Sigmoid colon (tissue), 4 donors: ENCODE measurements at regions not wholly inside any gene's neighbourhood (a gene's known extent, or its start where the extent isn't known, plus 50 kb on each side); places are given as distances from the start of the nearest gene placed in this dataset.

ENCODE experiments used
- EP300 ChIP-seq, 4 donors: sonication (generic); formaldehyde crosslinking; IDR thresholded peaks; one replicate each; pipeline ENCODE4 v1.6.1; 2017; ENCODE audit warnings: antibody characterized with exemption in 4 of 4
- POLR2A ChIP-seq, 2 donors: fragments of 450-650 bp; IDR thresholded peaks; one replicate each; pipeline ENCODE4 v1.6.1; 2016; ENCODE audit warnings: antibody characterized with exemption in 2 of 2, mild to moderate bottlenecking in 2 of 2, moderate library complexity in 2 of 2
- POLR2AphosphoS5 ChIP-seq, 4 donors: sonication (generic); formaldehyde crosslinking; IDR thresholded peaks; one replicate each; pipeline ENCODE4 v1.6.1; 2017; ENCODE audit warnings: antibody characterized with exemption in 4 of 4
- TF ChIP-seq, protein P1 (sequence below), 4 experiments: fragments of 450-650 bp in 3 of 4; fragments of 200-600 bp in 1 of 4; IDR thresholded peaks; one replicate each; pipeline ENCODE4 v1.5.1; 2016 to 2019; ENCODE audit warnings: antibody characterized with exemption in 4 of 4, mild to moderate bottlenecking in 3 of 4, moderate library complexity in 2 of 4

DNA sequence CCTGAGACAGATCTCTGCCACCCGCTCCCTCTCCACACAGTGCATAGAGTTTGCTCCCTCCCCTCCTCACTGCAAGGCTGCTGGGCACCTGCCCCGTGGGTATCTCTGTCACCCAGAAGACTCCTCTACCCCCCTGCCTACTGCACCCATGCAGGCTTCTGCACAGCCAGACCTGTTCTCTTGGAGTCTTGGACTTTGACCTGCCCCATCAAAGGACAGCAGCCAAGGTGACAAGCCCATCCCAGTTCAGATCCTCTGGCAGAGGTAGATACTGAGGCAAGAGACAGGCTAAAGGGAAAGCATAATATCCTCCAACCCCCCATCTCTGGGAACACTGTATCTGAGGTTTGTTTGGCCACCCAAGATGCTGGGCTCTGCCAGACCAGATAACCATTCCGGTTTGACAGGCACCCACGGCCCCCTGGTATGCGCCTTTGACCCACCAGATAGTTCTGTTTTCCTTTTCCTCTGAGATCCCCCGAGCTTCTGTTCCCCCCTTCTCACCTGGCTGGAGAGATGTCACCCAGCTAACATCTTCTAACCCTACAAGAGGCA lies 239.6 kb downstream of the SOX9 start:
- TF ChIP-seq POLR2A (IDR thresholded peaks at IDR 0.05): no peak
- TF ChIP-seq, protein P1, sequence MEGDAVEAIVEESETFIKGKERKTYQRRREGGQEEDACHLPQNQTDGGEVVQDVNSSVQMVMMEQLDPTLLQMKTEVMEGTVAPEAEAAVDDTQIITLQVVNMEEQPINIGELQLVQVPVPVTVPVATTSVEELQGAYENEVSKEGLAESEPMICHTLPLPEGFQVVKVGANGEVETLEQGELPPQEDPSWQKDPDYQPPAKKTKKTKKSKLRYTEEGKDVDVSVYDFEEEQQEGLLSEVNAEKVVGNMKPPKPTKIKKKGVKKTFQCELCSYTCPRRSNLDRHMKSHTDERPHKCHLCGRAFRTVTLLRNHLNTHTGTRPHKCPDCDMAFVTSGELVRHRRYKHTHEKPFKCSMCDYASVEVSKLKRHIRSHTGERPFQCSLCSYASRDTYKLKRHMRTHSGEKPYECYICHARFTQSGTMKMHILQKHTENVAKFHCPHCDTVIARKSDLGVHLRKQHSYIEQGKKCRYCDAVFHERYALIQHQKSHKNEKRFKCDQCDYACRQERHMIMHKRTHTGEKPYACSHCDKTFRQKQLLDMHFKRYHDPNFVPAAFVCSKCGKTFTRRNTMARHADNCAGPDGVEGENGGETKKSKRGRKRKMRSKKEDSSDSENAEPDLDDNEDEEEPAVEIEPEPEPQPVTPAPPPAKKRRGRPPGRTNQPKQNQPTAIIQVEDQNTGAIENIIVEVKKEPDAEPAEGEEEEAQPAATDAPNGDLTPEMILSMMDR (IDR thresholded peaks at IDR 0.05): no peak
- TF ChIP-seq POLR2AphosphoS5 (IDR thresholded peaks at IDR 0.05): no peak
- no peak for TF ChIP-seq EP300 (IDR thresholded peaks at IDR 0.05)
